Esophagus squamous epithelium (tissue), 4 donors: ENCODE measurements at regions not wholly inside any gene's neighbourhood (a gene's known extent, or its start where the extent isn't known, plus 50 kb on each side); places are given as distances from the start of the nearest gene placed in this dataset.
"Not testable (repeated sequence)": the region's sequence is repeated elsewhere in the genome, so short reads cannot be mapped to it uniquely, and the experiment has no call there.

ENCODE experiments used
- CTCF ChIP-seq, 6 experiments: fragments of 450-650 bp in 4 of 6; fragments of 200-600 bp in 2 of 6; sonication (generic) in 2 of 6; IDR thresholded peaks; one replicate each; pipeline ENCODE4 v1.5.1; 2016 to 2019; ENCODE audit warnings: antibody characterized with exemption in 6 of 6, mild to moderate bottlenecking in 4 of 6, moderate library complexity in 4 of 6
- POLR2A ChIP-seq, 4 donors: fragments of 450-650 bp; IDR thresholded peaks; one replicate each; pipeline ENCODE4 v1.6.1; 2017; ENCODE audit warnings: antibody characterized with exemption in 4 of 4, mild to moderate bottlenecking in 4 of 4, moderate library complexity in 3 of 4

GRCh38 chr22:23434198-23434830, 145.8 kb downstream of the IGLL1 start:
- not testable (repeated sequence) for TF ChIP-seq CTCF, POLR2A (IDR thresholded peaks at IDR 0.05)
